ENCODE measurements at regions not wholly inside any gene's neighbourhood (a gene's known extent, or its start where the extent isn't known, plus 50 kb on each side); places are given as distances from the start of the nearest gene placed in this dataset.

DNA sequence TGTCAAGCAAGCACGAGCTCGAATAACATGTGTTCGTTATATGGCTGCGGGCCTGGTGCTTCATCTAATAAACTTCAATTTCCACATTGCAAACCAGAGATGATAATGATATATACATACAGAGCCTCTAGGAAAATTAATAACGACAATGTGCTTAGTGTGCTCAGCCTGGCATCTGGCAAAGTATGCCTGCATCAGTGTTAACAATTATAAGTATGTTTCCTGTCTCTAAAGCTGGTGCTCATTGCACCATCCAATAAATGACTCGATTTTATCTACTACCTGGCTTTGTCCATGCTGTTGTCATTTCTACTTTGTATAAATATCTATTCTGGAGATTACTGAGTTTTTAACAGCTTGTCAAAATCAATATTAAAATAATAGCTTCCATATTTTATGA is 1402.6 kb downstream of the MRPL39 start:
- no peak overlapping the region for H2BK5ac ChIP-seq (ENCODE audit: low read length)
- DNase-seq, result no peak
- H3K4me2 ChIP-seq (ENCODE audit: low read length), result no peak overlapping the region
- H3K79me1 ChIP-seq (ENCODE audit: low read length), result no peaks in the 10 kb centered on the region
- H2BK15ac ChIP-seq (replicated peaks; ENCODE audit: low read depth), result no peak overlapping the region
- H3K18ac ChIP-seq (ENCODE audit: low read length), result no peak overlapping the region
- H3K4me3 ChIP-seq (ENCODE audit: low read length), result no peak overlapping the region
- no peak overlapping the region for H3K23ac ChIP-seq (ENCODE audit: low read length)
- no peaks in the 10 kb centered on the region for H3K36me3 ChIP-seq (ENCODE audit: control insufficient read depth, insufficient read depth, low read length)
- no peak overlapping the region for H4K8ac ChIP-seq (ENCODE audit: low read depth, low read length)
- no peak overlapping the region for H3K27ac ChIP-seq (ENCODE audit: low read depth, low read length)
- no peak overlapping the region for H3K4ac ChIP-seq (ENCODE audit: low read depth, low read length)
- no peak overlapping the region for H3K56ac ChIP-seq (ENCODE audit: low read length)
- no CpG with 5 or more reads among the region's 6 CpGs for WGBS (ENCODE audit: extremely low coverage, insufficient coverage, low lambda C conversion rate)
- no peaks in the 10 kb centered on the region for H3K4me1 ChIP-seq (ENCODE audit: control insufficient read depth, low read depth, low read length)
- H2AK5ac ChIP-seq (ENCODE audit: low read length), result no peak overlapping the region
- H4K5ac ChIP-seq (ENCODE audit: low read length), result no peak overlapping the region
- H3K9ac ChIP-seq (ENCODE audit: low read length), result no peak overlapping the region
- no peak overlapping the region for H2BK120ac ChIP-seq (ENCODE audit: low read depth, low read length)
- H3K27me3 ChIP-seq (ENCODE audit: insufficient read depth, low read length, poor library complexity), result no peaks in the 10 kb centered on the region
- no peaks in the 10 kb centered on the region for H3K79me2 ChIP-seq (ENCODE audit: control insufficient read depth, insufficient read depth, low read length)

DNA sequence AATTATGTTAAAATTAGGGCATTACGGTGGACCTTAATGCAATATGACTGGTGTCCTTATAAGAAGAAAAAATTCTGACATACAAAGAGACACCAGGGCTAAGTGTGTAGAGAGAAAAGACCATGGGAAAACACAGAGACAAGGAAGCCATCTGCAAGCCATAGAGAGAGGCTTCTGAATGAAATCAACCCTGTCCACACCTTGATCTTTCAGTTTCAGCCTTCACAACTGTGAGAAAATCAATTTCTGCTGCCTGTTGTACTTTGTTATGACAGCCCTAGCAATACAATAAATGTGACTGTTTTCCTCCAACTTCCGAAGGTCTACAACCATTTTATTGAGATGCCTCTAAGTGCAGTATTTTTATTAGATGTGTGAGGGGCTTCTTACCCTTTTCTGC is 1407.2 kb downstream of the MRPL39 start:
- Histone ChIP-seq H4K5ac (ENCODE audit: low read length) (no peak overlapping the region), H3K4me2 (ENCODE audit: low read length) (no peak overlapping the region), H3K4me3 (ENCODE audit: low read length) (no peak overlapping the region), H3K4me1 (ENCODE audit: control insufficient read depth, low read depth, low read length) (no peaks in the 10 kb centered on the region), H2BK15ac (replicated peaks; ENCODE audit: low read depth) (no peak overlapping the region), H3K18ac (ENCODE audit: low read length) (no peak overlapping the region), H4K8ac (ENCODE audit: low read depth, low read length) (no peak overlapping the region), H3K27me3 (ENCODE audit: insufficient read depth, low read length, poor library complexity) (no peaks in the 10 kb centered on the region), H3K4ac (ENCODE audit: low read depth, low read length) (no peak overlapping the region), H2BK5ac (ENCODE audit: low read length) (no peak overlapping the region), H3K36me3 (ENCODE audit: control insufficient read depth, insufficient read depth, low read length) (no peaks in the 10 kb centered on the region), H3K79me2 (ENCODE audit: control insufficient read depth, insufficient read depth, low read length) (no peaks in the 10 kb centered on the region), H3K27ac (ENCODE audit: low read depth, low read length) (no peak overlapping the region), H3K23ac (ENCODE audit: low read length) (no peak overlapping the region), H2AK5ac (ENCODE audit: low read length) (no peak overlapping the region), H3K56ac (ENCODE audit: low read length) (no peak overlapping the region), H2BK120ac (ENCODE audit: low read depth, low read length) (no peak overlapping the region), H3K79me1 (ENCODE audit: low read length) (no peaks in the 10 kb centered on the region), H3K9ac (ENCODE audit: low read length) (no peak overlapping the region)
- no peak for DNase-seq
- WGBS (ENCODE audit: extremely low coverage, insufficient coverage, low lambda C conversion rate), result no CpG with 5 or more reads among the region's 2 CpGs

DNA sequence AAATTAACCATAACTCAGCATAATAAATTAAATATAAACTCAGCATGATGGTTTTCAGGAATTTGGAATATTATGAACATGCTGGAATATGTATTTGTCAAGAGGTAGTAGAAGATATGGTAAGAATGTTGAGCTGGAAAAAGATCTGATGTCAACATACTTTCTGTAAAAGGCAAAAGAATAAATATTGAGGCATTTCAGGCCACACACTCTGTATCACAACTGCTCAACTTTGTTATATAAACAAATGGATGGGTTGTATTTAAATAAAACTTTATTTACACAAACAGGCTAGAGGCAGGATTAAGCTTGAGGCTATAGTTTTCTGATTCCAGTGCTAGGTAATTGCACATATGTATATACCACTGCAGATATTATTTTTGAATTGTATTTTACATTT is 1409.4 kb downstream of the MRPL39 start:
- H3K9ac ChIP-seq (ENCODE audit: low read length), result no peak overlapping the region
- H2BK120ac ChIP-seq (ENCODE audit: low read depth, low read length), result no peak overlapping the region
- H2BK15ac ChIP-seq (replicated peaks; ENCODE audit: low read depth), result no peak overlapping the region
- H4K8ac ChIP-seq (ENCODE audit: low read depth, low read length), result no peak overlapping the region
- no peak overlapping the region for H3K23ac ChIP-seq (ENCODE audit: low read length)
- no peak overlapping the region for H3K27ac ChIP-seq (ENCODE audit: low read depth, low read length)
- H2BK5ac ChIP-seq (ENCODE audit: low read length), result no peak overlapping the region
- H3K36me3 ChIP-seq (ENCODE audit: control insufficient read depth, insufficient read depth, low read length), result no peaks in the 10 kb centered on the region
- H3K4me1 ChIP-seq (ENCODE audit: control insufficient read depth, low read depth, low read length), result no peaks in the 10 kb centered on the region
- H3K18ac ChIP-seq (ENCODE audit: low read length), result no peak overlapping the region
- H3K27me3 ChIP-seq (ENCODE audit: insufficient read depth, low read length, poor library complexity), result no peaks in the 10 kb centered on the region
- H3K79me1 ChIP-seq (ENCODE audit: low read length), result no peaks in the 10 kb centered on the region
- H3K79me2 ChIP-seq (ENCODE audit: control insufficient read depth, insufficient read depth, low read length), result no peaks in the 10 kb centered on the region
- H3K56ac ChIP-seq (ENCODE audit: low read length), result no peak overlapping the region
- H2AK5ac ChIP-seq (ENCODE audit: low read length), result no peak overlapping the region
- H3K4ac ChIP-seq (ENCODE audit: low read depth, low read length), result no peak overlapping the region
- no peak for DNase-seq
- no peak overlapping the region for H3K4me2 ChIP-seq (ENCODE audit: low read length)
- no peak overlapping the region for H4K5ac ChIP-seq (ENCODE audit: low read length)
- no peak overlapping the region for H3K4me3 ChIP-seq (ENCODE audit: low read length)

DNA sequence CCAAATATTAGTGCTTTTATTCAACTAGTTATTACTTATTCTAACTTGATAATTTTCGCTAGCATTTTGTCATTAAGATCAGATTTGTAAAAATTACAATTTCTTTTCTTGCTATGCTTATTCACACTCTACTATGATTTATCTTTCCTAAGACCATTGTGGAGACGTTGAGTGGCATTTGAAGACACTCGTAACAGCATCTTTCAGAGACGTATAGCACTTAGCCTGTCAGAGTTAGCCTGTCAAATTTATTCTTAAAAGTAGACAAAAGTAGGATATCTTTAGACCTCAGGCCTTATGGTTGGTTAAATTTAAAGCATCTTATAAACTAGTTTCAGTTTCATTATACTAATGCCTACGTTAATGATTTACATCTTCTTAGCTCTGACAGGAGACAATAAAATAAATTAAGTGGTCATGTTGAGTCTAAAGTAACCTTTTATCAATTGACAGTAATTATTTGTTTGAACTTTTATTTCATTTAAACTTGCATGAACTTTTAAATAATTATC is 1410.1 kb downstream of the MRPL39 start:
- DNase-seq, result no peak
- no CpG with 5 or more reads among the region's 5 CpGs for WGBS (ENCODE audit: extremely low coverage, insufficient coverage, low lambda C conversion rate)

DNA sequence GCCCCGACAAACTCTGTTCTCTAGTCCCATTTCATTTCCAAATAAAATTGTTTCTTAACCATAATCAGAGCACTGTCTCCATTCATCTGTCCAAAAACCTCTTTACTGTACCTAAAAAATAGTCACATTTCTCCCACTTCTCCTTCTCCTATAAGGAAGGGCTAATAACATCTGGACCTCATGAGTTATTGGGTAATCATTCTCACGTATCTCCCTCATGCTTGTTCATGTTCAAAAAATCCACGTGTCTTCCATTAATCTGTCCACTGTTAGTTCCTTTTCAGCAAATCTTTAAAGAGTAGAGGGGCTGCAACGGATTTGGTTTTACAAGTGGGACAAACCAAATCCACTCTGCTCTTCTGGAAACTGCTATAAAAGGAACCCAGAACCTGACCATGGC is 1418.8 kb downstream of the MRPL39 start:
- no peak overlapping the region for H3K18ac ChIP-seq (ENCODE audit: low read length)
- no peak overlapping the region for H3K4me2 ChIP-seq (ENCODE audit: low read length)
- H3K56ac ChIP-seq (ENCODE audit: low read length), result no peak overlapping the region
- no peaks in the 10 kb centered on the region for H3K4me1 ChIP-seq (ENCODE audit: control insufficient read depth, low read depth, low read length)
- no peak overlapping the region for H4K5ac ChIP-seq (ENCODE audit: low read length)
- no peak overlapping the region for H3K4me3 ChIP-seq (ENCODE audit: low read length)
- H3K36me3 ChIP-seq (ENCODE audit: control insufficient read depth, insufficient read depth, low read length), result no peaks in the 10 kb centered on the region
- H4K8ac ChIP-seq (ENCODE audit: low read depth, low read length), result no peak overlapping the region
- H3K9ac ChIP-seq (ENCODE audit: low read length), result no peak overlapping the region
- no peak overlapping the region for H3K27ac ChIP-seq (ENCODE audit: low read depth, low read length)
- no peak overlapping the region for H2BK120ac ChIP-seq (ENCODE audit: low read depth, low read length)
- no peak overlapping the region for H2BK15ac ChIP-seq (replicated peaks; ENCODE audit: low read depth)
- no peak overlapping the region for H2BK5ac ChIP-seq (ENCODE audit: low read length)
- H3K27me3 ChIP-seq (ENCODE audit: insufficient read depth, low read length, poor library complexity), result no peaks in the 10 kb centered on the region
- H3K4ac ChIP-seq (ENCODE audit: low read depth, low read length), result no peak overlapping the region
- H3K23ac ChIP-seq (ENCODE audit: low read length), result no peak overlapping the region
- no CpG with 5 or more reads among the region's 4 CpGs for WGBS (ENCODE audit: extremely low coverage, insufficient coverage, low lambda C conversion rate)
- no peaks in the 10 kb centered on the region for H3K79me2 ChIP-seq (ENCODE audit: control insufficient read depth, insufficient read depth, low read length)
- H3K79me1 ChIP-seq (ENCODE audit: low read length), result no peaks in the 10 kb centered on the region
- H2AK5ac ChIP-seq (ENCODE audit: low read length), result no peak overlapping the region
- DNase-seq, result no peak

More for the DNA sequence above, 1410.1 kb downstream of the MRPL39 start:
- H4K8ac ChIP-seq (ENCODE audit: low read depth, low read length), result no peak overlapping the region
- no peak overlapping the region for H2BK120ac ChIP-seq (ENCODE audit: low read depth, low read length)
- no peaks in the 10 kb centered on the region for H3K36me3 ChIP-seq (ENCODE audit: control insufficient read depth, insufficient read depth, low read length)
- H3K56ac ChIP-seq (ENCODE audit: low read length), result no peak overlapping the region
- H4K5ac ChIP-seq (ENCODE audit: low read length), result no peak overlapping the region
- H3K18ac ChIP-seq (ENCODE audit: low read length), result no peak overlapping the region
- H3K79me2 ChIP-seq (ENCODE audit: control insufficient read depth, insufficient read depth, low read length), result no peaks in the 10 kb centered on the region
- H2BK5ac ChIP-seq (ENCODE audit: low read length), result no peak overlapping the region
- H3K4ac ChIP-seq (ENCODE audit: low read depth, low read length), result no peak overlapping the region
- no peaks in the 10 kb centered on the region for H3K4me1 ChIP-seq (ENCODE audit: control insufficient read depth, low read depth, low read length)
- H3K9ac ChIP-seq (ENCODE audit: low read length), result no peak overlapping the region
- no peak overlapping the region for H3K4me3 ChIP-seq (ENCODE audit: low read length)
- no peak overlapping the region for H3K27ac ChIP-seq (ENCODE audit: low read depth, low read length)
- no peak overlapping the region for H3K4me2 ChIP-seq (ENCODE audit: low read length)
- no peaks in the 10 kb centered on the region for H3K79me1 ChIP-seq (ENCODE audit: low read length)
- no peaks in the 10 kb centered on the region for H3K27me3 ChIP-seq (ENCODE audit: insufficient read depth, low read length, poor library complexity)
- H2BK15ac ChIP-seq (replicated peaks; ENCODE audit: low read depth), result no peak overlapping the region
- H3K23ac ChIP-seq (ENCODE audit: low read length), result no peak overlapping the region
- H2AK5ac ChIP-seq (ENCODE audit: low read length), result no peak overlapping the region

DNA sequence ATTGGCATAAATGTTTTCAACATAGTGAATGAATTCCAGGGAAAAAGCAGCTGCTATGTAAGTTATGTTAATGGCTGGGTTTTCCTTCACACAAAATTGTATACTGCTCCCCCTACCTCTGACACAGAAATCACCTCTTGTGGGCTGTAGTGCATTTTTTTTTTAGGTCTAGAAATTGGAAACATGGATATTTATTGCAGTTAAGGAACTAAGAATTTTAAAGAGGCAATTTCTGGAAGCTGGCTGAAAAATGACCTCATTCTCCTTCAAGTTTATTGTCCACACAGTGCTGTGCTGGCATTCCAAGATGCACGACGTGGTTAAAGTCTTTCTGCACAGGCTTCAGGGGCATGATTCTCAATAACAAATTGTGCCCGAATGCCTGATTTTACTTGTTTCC is 1424.2 kb downstream of the MRPL39 start:
- no peak overlapping the region for H2AK5ac ChIP-seq (ENCODE audit: low read length)
- H3K27me3 ChIP-seq (ENCODE audit: insufficient read depth, low read length, poor library complexity), result no peaks in the 10 kb centered on the region
- H3K4me3 ChIP-seq (ENCODE audit: low read length), result no peak overlapping the region
- no peak overlapping the region for H3K23ac ChIP-seq (ENCODE audit: low read length)
- H2BK5ac ChIP-seq (ENCODE audit: low read length), result no peak overlapping the region
- no peak overlapping the region for H4K8ac ChIP-seq (ENCODE audit: low read depth, low read length)
- no peaks in the 10 kb centered on the region for H3K36me3 ChIP-seq (ENCODE audit: control insufficient read depth, insufficient read depth, low read length)
- no peaks in the 10 kb centered on the region for H3K79me2 ChIP-seq (ENCODE audit: control insufficient read depth, insufficient read depth, low read length)
- no peak overlapping the region for H3K4me2 ChIP-seq (ENCODE audit: low read length)
- no peak overlapping the region for H3K27ac ChIP-seq (ENCODE audit: low read depth, low read length)
- no CpG with 5 or more reads among the region's 3 CpGs for WGBS (ENCODE audit: extremely low coverage, insufficient coverage, low lambda C conversion rate)
- no peak overlapping the region for H2BK120ac ChIP-seq (ENCODE audit: low read depth, low read length)
- H2BK15ac ChIP-seq (replicated peaks; ENCODE audit: low read depth), result no peak overlapping the region
- H3K56ac ChIP-seq (ENCODE audit: low read length), result no peak overlapping the region
- H3K18ac ChIP-seq (ENCODE audit: low read length), result no peak overlapping the region
- peak; percentile 1 for DNase-seq
- no peak overlapping the region for H3K9ac ChIP-seq (ENCODE audit: low read length)
- no peak overlapping the region for H3K4ac ChIP-seq (ENCODE audit: low read depth, low read length)
- no peak overlapping the region for H4K5ac ChIP-seq (ENCODE audit: low read length)
- no peaks in the 10 kb centered on the region for H3K4me1 ChIP-seq (ENCODE audit: control insufficient read depth, low read depth, low read length)
- H3K79me1 ChIP-seq (ENCODE audit: low read length), result no peaks in the 10 kb centered on the region
